ENCODE measurements at regions not wholly inside any gene's neighbourhood (a gene's known extent, or its start where the extent isn't known, plus 50 kb on each side); places are given as distances from the start of the nearest gene placed in this dataset.

DNA sequence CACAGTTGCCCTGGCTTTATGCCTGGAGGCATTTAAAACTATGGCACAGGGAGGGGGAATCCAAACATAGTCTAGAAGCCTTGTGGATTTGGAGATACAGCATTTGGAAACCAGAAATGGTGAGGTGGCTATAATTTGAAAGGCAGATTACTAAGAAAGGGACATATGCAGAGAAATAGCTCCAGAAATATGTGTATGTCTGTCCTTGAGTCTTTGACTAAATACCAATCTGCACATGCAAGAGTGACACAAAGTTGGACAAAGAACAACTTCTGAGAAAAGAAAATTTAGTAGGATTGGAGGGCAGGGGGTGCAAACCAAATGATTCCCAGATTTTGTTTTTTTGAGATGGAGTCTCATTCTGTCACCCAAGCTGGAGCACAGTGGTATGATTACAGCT, 229.6 kb downstream of the TMEM26 start:
- Histone ChIP-seq H3K27ac (no peak overlapping the region), H3K27me3 (no peaks in the 10 kb centered on the region), H3K36me3 (no peaks in the 10 kb centered on the region), H3K4me1 (no peaks in the 10 kb centered on the region), H3K4me3 (no peak overlapping the region), H3K9me3 (peaks cover 0 to 7% (median 0%) of the 10 kb centered on the region in 4 donors)
- TF ChIP-seq POLR2A (IDR thresholded peaks at IDR 0.05): no peak
- TF ChIP-seq, protein P1, sequence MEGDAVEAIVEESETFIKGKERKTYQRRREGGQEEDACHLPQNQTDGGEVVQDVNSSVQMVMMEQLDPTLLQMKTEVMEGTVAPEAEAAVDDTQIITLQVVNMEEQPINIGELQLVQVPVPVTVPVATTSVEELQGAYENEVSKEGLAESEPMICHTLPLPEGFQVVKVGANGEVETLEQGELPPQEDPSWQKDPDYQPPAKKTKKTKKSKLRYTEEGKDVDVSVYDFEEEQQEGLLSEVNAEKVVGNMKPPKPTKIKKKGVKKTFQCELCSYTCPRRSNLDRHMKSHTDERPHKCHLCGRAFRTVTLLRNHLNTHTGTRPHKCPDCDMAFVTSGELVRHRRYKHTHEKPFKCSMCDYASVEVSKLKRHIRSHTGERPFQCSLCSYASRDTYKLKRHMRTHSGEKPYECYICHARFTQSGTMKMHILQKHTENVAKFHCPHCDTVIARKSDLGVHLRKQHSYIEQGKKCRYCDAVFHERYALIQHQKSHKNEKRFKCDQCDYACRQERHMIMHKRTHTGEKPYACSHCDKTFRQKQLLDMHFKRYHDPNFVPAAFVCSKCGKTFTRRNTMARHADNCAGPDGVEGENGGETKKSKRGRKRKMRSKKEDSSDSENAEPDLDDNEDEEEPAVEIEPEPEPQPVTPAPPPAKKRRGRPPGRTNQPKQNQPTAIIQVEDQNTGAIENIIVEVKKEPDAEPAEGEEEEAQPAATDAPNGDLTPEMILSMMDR (IDR thresholded peaks at IDR 0.05): no peak
- no peak for DNase-seq

DNA sequence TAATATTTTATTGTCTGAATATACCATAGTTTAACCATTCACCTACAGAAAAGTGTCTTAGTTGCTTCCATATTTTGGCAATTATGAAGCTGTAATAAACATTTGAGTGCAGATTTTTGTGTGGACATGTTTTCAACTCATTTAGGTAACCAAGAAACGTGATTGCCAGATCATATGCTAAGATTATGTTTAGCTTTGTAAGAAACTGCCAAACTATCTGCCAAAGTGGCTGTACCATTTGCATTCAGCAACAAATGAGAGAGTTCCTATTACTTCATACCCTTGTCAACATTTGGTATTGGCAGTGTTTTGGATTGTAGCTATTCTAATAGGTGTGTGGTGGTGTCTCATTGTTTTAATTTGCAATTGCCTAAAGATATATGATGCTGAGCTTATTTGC, 233.5 kb downstream of the TMEM26 start:
- Histone ChIP-seq H3K36me3 (no peaks in the 10 kb centered on the region), H3K4me1 (no peaks in the 10 kb centered on the region), H3K27me3 (no peaks in the 10 kb centered on the region), H3K9me3 (no peaks in the 10 kb centered on the region), H3K4me3 (no peak overlapping the region), H3K27ac (no peak overlapping the region)
- DNase-seq: no peak
- no peak for TF ChIP-seq POLR2A (IDR thresholded peaks at IDR 0.05)
- TF ChIP-seq, protein P1 (IDR thresholded peaks at IDR 0.05): no peak

DNA sequence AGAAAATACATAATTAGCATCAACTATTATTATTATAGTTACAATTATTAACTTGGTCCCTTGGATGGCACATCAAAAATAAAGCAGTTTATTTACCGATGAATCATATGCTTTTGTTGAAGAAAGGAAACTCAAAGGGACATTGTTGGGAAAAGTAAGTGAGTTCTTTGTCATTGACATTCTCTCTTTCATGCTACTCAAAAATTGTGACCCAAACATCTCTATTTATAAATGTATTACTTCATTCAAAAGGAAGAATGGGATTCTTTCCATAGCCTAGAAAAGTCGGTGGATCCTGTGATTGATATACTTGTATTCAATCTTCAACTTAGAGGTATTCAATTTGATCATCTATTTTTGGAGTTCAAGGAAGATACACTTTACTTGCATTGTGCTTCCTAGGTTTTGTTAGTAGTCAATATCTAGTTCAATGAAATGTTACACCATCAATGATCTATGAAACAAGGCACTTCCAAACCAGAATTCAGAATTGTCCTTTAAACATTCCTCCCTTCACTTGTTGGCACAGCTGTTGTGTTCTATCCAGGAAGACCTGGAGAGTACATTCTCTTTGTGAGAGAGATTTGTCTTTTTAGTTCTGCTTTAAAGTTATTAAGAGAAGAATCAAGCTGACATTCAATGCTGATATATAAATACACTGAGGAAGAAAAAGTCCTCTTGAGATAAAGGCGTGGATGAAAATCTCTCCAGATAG, 235.2 kb downstream of the TMEM26 start:
- DNase-seq: no peak
- no peak for TF ChIP-seq POLR2A (IDR thresholded peaks at IDR 0.05)
- TF ChIP-seq, protein P1 (IDR thresholded peaks at IDR 0.05): no peak
- H3K4me3 ChIP-seq: no peak overlapping the region

GRCh38 chr10:61215246-61215645, 237.9 kb downstream of the TMEM26 start:
- DNase-seq: no peak
- Histone ChIP-seq H3K27me3 (no peaks in the 10 kb centered on the region), H3K9me3 (no peaks in the 10 kb centered on the region), H3K36me3 (no peaks in the 10 kb centered on the region), H3K27ac (no peak overlapping the region), H3K4me3 (no peak overlapping the region), H3K4me1 (no peaks in the 10 kb centered on the region)
- no peak for TF ChIP-seq POLR2A (IDR thresholded peaks at IDR 0.05)

More for the DNA sequence above, 235.2 kb downstream of the TMEM26 start:
- H3K9me3 ChIP-seq: no peaks in the 10 kb centered on the region
- H3K4me1 ChIP-seq: no peaks in the 10 kb centered on the region
- H3K27me3 ChIP-seq: no peaks in the 10 kb centered on the region
- H3K27ac ChIP-seq: no peak overlapping the region
- no peaks in the 10 kb centered on the region for H3K36me3 ChIP-seq

DNA sequence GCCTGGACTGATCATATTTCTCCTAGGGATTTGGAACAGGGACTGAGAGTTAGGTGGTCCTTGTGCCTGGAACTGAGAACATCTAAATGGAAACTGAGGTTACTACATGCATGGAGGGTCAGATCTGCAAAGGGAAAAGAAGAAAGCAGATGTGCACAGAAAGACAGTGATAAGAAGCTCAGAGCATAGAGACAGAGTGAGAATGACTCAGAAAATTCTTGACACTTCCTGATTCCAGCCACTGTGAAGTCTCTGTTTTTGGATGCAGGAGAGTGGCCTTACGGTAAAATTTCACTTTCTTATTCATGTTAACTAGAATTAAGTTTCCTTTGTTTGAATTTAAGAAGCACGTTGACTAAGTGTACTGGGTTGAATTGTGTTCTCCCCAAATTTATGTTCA, 241.7 kb downstream of the TMEM26 start:
- Histone ChIP-seq H3K27me3 (no peaks in the 10 kb centered on the region), H3K9me3 (no peaks in the 10 kb centered on the region), H3K27ac (no peak overlapping the region), H3K4me3 (no peak overlapping the region), H3K36me3 (no peaks in the 10 kb centered on the region), H3K4me1 (no peaks in the 10 kb centered on the region)
- no peak for TF ChIP-seq POLR2A (IDR thresholded peaks at IDR 0.05)
- TF ChIP-seq, protein P1 (IDR thresholded peaks at IDR 0.05): no peak
- DNase-seq: no peak

- no peak overlapping the region for H3K4me3 ChIP-seq
- no peak overlapping the region for H3K27ac ChIP-seq
- no peaks in the 10 kb centered on the region for H3K9me3 ChIP-seq
- H3K27me3 ChIP-seq: no peaks in the 10 kb centered on the region
- DNase-seq: no peak
- H3K4me1 ChIP-seq: no peaks in the 10 kb centered on the region
- H3K36me3 ChIP-seq: no peaks in the 10 kb centered on the region
- TF ChIP-seq POLR2A (IDR thresholded peaks at IDR 0.05): no peak
- TF ChIP-seq, protein P1 (IDR thresholded peaks at IDR 0.05): no peak
Measured at GRCh38 chr10:61197057-61197456, 253.1 kb upstream of the RHOBTB1 start.

All from Peyer's patch (tissue), 4 donors.